Esophagus (tissue), 2 donors: ENCODE measurements at regions not wholly inside any gene's neighbourhood (a gene's known extent, or its start where the extent isn't known, plus 50 kb on each side); places are given as distances from the start of the nearest gene placed in this dataset.

Experiments
- H3K27ac ChIP-seq, 2 donors: one replicate each; pipeline ENCODE4 v1.5.1; 2013; ENCODE audit warnings: low read depth in 2 of 2, mild to moderate bottlenecking in 2 of 2, inconsistent platforms in 1 of 2, low read length in 1 of 2, moderate library complexity in 1 of 2
- H3K27me3 ChIP-seq, 2 donors: one replicate each; pipeline ENCODE4 v1.6.1; 2013; ENCODE audit warnings: low read length in 2 of 2, control low read depth in 1 of 2, mild to moderate bottlenecking in 1 of 2; ENCODE audit not compliant: insufficient read depth in 2 of 2, control insufficient read depth in 1 of 2
- H3K36me3 ChIP-seq, 2 donors: one replicate each; pipeline ENCODE4 v1.6.1; 2013; ENCODE audit warnings: low read length in 1 of 2; ENCODE audit not compliant: control insufficient read depth in 2 of 2, insufficient read depth in 2 of 2
- H3K4me1 ChIP-seq, 2 donors: one replicate each; pipeline ENCODE4 v1.6.1; 2013; ENCODE audit warnings: low read length in 1 of 2; ENCODE audit not compliant: control insufficient read depth in 2 of 2, insufficient read depth in 2 of 2
- H3K4me3 ChIP-seq, 2 donors: one replicate each; pipeline ENCODE4 v1.5.1; 2013; ENCODE audit warnings: low read length in 2 of 2, mild to moderate bottlenecking in 2 of 2, low read depth in 1 of 2, moderate library complexity in 1 of 2
- H3K9me3 ChIP-seq, 2 donors: one replicate each; pipeline ENCODE4 v1.6.1; 2013; ENCODE audit warnings: mild to moderate bottlenecking in 2 of 2, low read depth in 1 of 2, low read length in 1 of 2, moderate library complexity in 1 of 2; ENCODE audit not compliant: control insufficient read depth in 2 of 2, insufficient read depth in 1 of 2
- WGBS, 2 donors: extraction: QIAGEN DNeasy Blood & Tissue Kit; methylation state at CpG; one replicate each; pipeline ENCODE4 v1.1.7; 2013; 5-methylcytosine and 5-hydroxymethylcytosine counted together
- donor health status: healthy with polysubstance abuse.
- donor health status: Bipolar disorder and iron deficiency.

DNA sequence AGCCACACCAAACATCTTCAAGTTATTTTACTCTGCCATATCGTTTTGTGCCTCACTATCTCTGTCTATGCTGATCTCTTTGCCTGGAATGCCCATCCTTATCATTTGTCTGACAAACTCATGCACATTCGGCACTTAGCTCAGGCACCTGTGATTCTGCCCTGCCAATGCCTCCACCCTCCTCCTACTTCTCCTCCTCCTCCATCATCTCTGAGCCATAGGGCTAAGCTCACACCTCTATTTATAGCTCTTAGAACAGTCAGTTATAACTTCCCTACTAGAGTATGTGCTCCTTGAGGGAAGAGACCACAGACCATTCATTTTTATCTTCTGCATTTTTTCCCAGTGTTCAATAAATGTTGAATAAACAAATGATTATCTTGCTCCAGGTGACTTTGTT lies 51.2 kb upstream of the CDK13 start:
- Histone ChIP-seq H3K9me3 (no peaks in the 10 kb centered on the region), H3K4me1 (no peaks in the 10 kb centered on the region)
- 33 to 35% methylated on average over 2 of the region's 2 CpGs for WGBS, 2 donors

More for the DNA sequence above, 51.2 kb upstream of the CDK13 start:
- H3K27me3 ChIP-seq = no peaks in the 10 kb centered on the region
- H3K4me3 ChIP-seq = no peak overlapping the region
- no peaks in the 10 kb centered on the region for H3K36me3 ChIP-seq
- H3K27ac ChIP-seq = no peak overlapping the region
